Fibroblast of pulmonary artery (primary cell): ENCODE measurements at regions not wholly inside any gene's neighbourhood (a gene's known extent, or its start where the extent isn't known, plus 50 kb on each side); places are given as distances from the start of the nearest gene placed in this dataset.

Experiments
- DNase-seq: peaks from one replicate; pipeline ENCODE4 v3.0.0-alpha.2; 2010; ENCODE audit warnings: low read depth
- H3K4me3 ChIP-seq: replicated peaks from 2 replicates; pipeline ENCODE4 v1.5.1; 2011; ENCODE audit warnings: low read depth, mild to moderate bottlenecking, control low read depth, low read length, moderate library complexity
- CTCF ChIP-seq: IDR thresholded peaks from 2 replicates; pipeline ENCODE4 v1.5.1; 2011; ENCODE audit warnings: mild to moderate bottlenecking, control low read depth, low read length, inconsistent platforms; ENCODE audit errors: missing control alignments

- TF ChIP-seq CTCF, result no peak
- H3K4me3 ChIP-seq, result no peak overlapping the region
- no peak for DNase-seq
These were observed 136.8 kb upstream of the PKDCC start for GRCh38 chr2:41911033-41911432.

GRCh38 chr2:41912337-41912736 lies 135.5 kb upstream of the PKDCC start:
- no peak for TF ChIP-seq CTCF
- DNase-seq, result no peak
- H3K4me3 ChIP-seq, result no peak overlapping the region

- no peak overlapping the region for H3K4me3 ChIP-seq
- no peak for TF ChIP-seq CTCF
- no peak for DNase-seq
These were observed 135.0 kb upstream of the PKDCC start for GRCh38 chr2:41912776-41913175.

- no peak for DNase-seq
- H3K4me3 ChIP-seq, result no peak overlapping the region
- TF ChIP-seq CTCF, result no peak
These were observed 134.5 kb upstream of the PKDCC start for GRCh38 chr2:41913311-41913710.

- no peak for DNase-seq
- H3K4me3 ChIP-seq, result no peak overlapping the region
- TF ChIP-seq CTCF, result no peak
These were observed 133.8 kb upstream of the PKDCC start for GRCh38 chr2:41913921-41914609.

- H3K4me3 ChIP-seq, result no peak overlapping the region
- no peak for TF ChIP-seq CTCF
- DNase-seq, result no peak
These were observed 132.9 kb upstream of the PKDCC start for GRCh38 chr2:41914936-41915335.

- DNase-seq, result no peak
- TF ChIP-seq CTCF, result no peak
- no peak overlapping the region for H3K4me3 ChIP-seq
These were observed 131.6 kb upstream of the PKDCC start for GRCh38 chr2:41916177-41916576.
